HG02884 (cell line): ENCODE measurements at regions not wholly inside any gene's neighbourhood (a gene's known extent, or its start where the extent isn't known, plus 50 kb on each side); places are given as distances from the start of the nearest gene placed in this dataset.
"Not testable (repeated sequence)": the region's sequence is repeated elsewhere in the genome, so short reads cannot be mapped to it uniquely, and the experiment has no call there.

Experiments used
- ATAC-seq: cut with Tn5 transposase; IDR thresholded peaks from one replicate; pipeline ENCODE4 v1.9.1; 2021; ENCODE audit warnings: mild to moderate bottlenecking, moderate library complexity; ENCODE audit not compliant: unreplicated experiment

- ATAC-seq = no peak
These were observed 515.3 kb downstream of the RMST start for GRCh38 chr12:97977870-97978405.

- ATAC-seq = no peak
These were observed 520.1 kb downstream of the RMST start for GRCh38 chr12:97982684-97983083.

GRCh38 chr12:97983796-97984195 lies 521.2 kb downstream of the RMST start:
- ATAC-seq = no peak

- no peak for ATAC-seq
These were observed 521.8 kb downstream of the RMST start for GRCh38 chr12:97984436-97984835.

- ATAC-seq = no peak
These were observed 522.5 kb downstream of the RMST start for GRCh38 chr12:97984974-97985580.

- ATAC-seq = no peak
These were observed 523.2 kb downstream of the RMST start for GRCh38 chr12:97985834-97986233.

- ATAC-seq = not testable (repeated sequence)
These were observed 526.0 kb downstream of the RMST start for GRCh38 chr12:97988588-97988987.

- ATAC-seq = no peak
These were observed 525.9 kb upstream of the TMPO start for GRCh38 chr12:97989366-97989940.

GRCh38 chr12:97994746-97995484 lies 520.5 kb upstream of the TMPO start:
- no peak for ATAC-seq

GRCh38 chr12:97995559-97995958 lies 519.8 kb upstream of the TMPO start:
- ATAC-seq = no peak

GRCh38 chr12:98001430-98001829 lies 514.0 kb upstream of the TMPO start:
- ATAC-seq = no peak

- ATAC-seq = peak; percentile 62
These were observed 512.4 kb upstream of the TMPO start for GRCh38 chr12:98002887-98003493.

GRCh38 chr12:98007963-98008362 lies 507.4 kb upstream of the TMPO start:
- ATAC-seq = no peak

GRCh38 chr12:98013560-98013959 lies 501.8 kb upstream of the TMPO start:
- ATAC-seq = no peak

- ATAC-seq = no peak
These were observed 496.6 kb upstream of the TMPO start for GRCh38 chr12:98018836-98019235.

GRCh38 chr12:98020376-98020775 lies 495.0 kb upstream of the TMPO start:
- no peak for ATAC-seq

GRCh38 chr12:98022961-98023360 lies 492.4 kb upstream of the TMPO start:
- no peak for ATAC-seq

GRCh38 chr12:98037401-98038140 lies 477.8 kb upstream of the TMPO start:
- no peak for ATAC-seq

GRCh38 chr12:98042668-98043067 lies 472.7 kb upstream of the TMPO start:
- no peak for ATAC-seq

- no peak for ATAC-seq
These were observed 470.0 kb upstream of the TMPO start for GRCh38 chr12:98045395-98045794.

GRCh38 chr12:98048326-98048725 lies 467.1 kb upstream of the TMPO start:
- ATAC-seq = no peak
